HUDEP-2 (cell line): ENCODE measurements at regions not wholly inside any gene's neighbourhood (a gene's known extent, or its start where the extent isn't known, plus 50 kb on each side); places are given as distances from the start of the nearest gene placed in this dataset.

Experiments
- DNase-seq, 76 experiments: peaks; one replicate each; lab custom pipeline; 2025; ENCODE audit not compliant: unreplicated experiment in 76 of 76; lab: John Stamatoyannopoulos, UW

DNA sequence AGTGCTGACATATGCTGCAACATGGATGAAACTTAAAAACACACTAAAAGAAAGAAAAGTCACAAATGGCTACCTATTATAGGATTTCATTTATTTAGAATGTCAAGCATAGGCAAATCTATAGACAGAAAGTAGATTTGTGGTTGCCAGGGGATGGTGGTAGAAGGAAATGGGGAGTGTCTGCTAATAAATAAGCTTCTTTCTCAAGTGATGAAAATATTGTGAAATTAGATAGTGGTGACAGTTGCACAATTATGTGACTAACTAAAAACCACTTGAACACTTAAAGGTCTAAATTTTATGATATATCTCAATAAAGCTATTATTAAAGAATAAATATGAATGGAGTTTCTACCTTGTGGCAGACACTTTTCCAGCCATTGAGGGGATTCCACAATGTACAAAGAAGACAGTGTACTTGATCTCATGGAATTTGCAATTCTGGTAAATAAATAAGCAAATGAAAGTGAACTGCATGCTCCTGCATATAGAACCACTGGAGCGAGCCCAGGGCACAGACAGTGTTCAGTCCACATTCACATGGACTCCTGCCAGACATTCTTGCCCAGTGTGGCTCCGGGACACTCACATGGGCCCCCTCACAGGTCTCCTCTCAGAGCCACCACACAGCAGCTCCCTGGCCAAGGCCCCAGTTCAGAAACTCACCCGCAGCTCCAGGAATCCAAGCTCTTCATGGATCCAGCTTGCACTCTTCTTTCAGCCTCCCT lies 107.1 kb upstream of the ARID2 start:
- DNase-seq, result no peak

DNA sequence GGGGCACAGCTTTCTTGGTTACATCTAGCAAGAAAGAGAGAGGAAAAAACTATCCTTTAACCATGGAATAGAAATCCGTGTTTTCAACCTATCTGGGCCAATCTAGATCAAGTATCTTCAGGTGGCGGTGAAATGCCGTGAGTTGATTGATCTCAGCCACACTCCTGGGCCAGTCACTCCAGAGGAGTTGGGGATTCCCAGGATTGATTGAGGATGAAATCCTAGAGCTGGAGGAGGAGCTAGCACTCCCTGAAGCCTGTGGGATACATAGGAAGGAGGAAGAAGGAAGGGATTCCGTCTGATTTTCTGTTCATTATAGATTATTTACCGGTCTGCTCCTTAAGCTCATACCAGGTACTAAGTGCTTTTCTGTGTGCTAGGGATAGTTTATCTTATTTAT lies 106.3 kb upstream of the ARID2 start:
- DNase-seq, result no peak

- no peak for DNase-seq
These were observed 105.6 kb upstream of the ARID2 start for GRCh38 chr12:45623940-45624339.

DNA sequence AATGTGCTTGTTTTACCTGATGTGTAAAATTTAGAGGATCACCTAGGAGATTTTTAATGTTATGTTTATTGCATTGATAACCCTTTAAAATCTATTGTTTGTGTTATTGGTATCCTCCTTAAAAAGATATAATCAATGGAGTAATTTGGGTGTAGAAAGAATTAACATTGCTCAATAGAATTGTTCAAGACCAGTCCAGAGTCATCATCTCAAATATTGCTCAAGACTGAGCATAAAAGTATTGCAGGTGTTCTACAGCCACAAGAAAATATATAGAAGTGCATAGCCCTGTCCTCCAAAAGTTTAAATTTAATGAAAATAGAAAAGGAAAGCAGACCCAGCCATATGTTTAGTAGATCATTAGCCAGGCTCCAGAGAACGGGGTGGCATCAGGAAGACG lies 102.5 kb upstream of the ARID2 start:
- DNase-seq, result no peak

DNA sequence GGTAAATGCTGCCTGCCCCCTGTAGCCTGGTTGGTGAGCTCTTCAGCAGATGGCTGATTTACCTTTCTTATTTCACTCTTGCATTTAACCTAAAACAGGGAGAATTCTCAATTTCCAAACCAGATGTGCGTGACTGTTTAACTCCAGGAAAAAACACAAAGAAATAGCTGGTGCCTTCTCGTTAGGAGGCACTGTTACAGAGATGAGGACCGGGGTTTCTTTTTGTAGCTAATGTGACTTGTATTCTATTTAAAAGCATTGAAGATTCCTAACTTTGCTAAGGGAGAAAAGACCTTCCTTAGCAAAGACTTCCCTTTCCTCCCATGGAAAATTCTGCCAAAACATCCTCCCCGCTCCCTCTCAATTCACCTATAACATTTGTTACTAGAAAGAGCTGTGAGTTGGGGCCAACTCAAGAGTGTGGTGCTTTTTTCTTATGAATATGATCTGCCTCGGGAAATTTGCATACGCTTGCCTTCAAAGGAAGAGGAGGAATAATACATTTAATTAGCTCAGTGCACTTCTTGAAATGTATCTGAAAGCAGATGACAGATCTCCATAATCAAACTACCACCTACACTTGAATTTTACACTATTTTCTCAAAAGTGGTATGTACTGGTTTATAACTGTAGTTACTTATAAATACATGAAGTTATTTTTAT lies 102.0 kb upstream of the ARID2 start:
- no peak for DNase-seq

DNA sequence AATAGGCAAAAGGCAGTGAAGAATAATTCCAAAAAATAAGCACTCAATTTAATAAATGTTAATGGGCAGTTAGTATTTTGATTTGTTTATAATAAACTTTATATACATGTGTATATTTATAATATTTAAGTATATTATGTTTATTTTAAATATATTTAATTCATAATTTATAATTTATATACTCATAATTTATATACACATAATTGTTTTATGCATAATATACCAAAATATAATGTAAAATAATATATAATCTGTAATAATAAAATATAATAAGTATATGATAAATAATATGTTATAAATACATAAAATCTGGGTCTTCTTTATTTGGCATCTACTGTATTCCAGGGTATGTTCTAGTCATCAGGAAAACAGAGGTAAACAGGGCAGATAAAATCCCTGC lies 100.2 kb upstream of the ARID2 start:
- DNase-seq, result no peak

DNA sequence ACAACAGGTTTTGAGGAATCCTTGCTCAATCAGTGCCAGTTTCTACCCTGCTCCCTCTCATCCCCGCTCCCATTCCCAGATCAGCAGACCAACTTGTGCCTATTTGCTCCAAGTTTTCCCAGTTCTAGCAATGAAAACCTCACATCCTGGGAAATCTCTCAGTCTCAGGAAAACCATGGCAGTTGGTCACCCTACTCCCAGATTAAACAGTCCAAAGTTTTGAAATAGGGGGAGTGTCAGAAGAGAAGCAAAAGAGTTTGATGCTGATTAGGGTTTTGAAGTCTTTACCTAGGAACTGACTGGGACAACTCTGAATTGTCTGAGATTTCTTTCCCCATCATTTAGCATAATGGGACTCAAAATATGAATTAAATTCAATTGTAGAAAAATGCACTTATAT lies 95.8 kb upstream of the ARID2 start:
- DNase-seq, result no peak

GRCh38 chr12:45634273-45634917 lies 95.1 kb upstream of the ARID2 start:
- no peak for DNase-seq

- no peak for DNase-seq
These were observed 92.3 kb upstream of the ARID2 start for GRCh38 chr12:45637242-45637641.

DNA sequence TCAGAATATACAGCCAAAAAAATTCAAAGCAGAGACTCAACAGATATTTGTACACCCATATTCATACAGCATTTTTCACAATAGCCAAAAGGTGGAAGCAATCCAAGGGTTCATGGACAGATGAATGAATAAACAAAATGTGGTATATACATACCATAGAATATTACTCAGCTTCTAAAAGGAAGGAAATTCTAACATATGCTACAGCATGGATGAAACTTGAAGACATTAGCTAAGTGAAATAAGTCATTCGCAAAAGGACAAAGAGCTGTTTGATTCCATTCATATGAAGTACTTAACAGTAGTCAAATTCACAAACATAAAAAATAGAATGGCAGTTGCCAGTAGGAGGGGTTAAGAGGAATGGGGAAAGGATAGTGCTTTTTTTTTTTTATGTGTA lies 91.8 kb upstream of the ARID2 start:
- DNase-seq, result no peak

DNA sequence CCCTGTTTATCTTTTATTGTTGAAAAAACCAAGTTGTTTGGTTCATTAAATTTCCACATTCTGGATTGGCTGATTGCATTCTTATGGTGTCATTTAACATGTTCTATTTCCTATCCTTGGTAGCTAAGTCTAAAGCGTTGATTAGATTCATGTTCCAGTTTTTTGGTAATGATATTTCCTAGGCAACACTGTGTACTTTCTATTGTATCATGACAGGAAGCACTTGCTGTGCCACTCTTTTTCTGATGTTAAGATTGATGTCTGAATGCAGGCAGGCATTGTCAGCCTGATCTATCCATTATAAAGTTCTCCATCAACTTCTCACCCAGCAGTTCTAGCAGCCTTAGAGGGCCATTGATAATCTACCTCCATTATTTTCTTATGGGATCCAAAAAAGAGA lies 91.1 kb upstream of the ARID2 start:
- no peak for DNase-seq

- DNase-seq, result no peak
These were observed 85.0 kb upstream of the ARID2 start for GRCh38 chr12:45644541-45644940.

GRCh38 chr12:45646851-45647581 lies 82.5 kb upstream of the ARID2 start:
- no peak for DNase-seq

DNA sequence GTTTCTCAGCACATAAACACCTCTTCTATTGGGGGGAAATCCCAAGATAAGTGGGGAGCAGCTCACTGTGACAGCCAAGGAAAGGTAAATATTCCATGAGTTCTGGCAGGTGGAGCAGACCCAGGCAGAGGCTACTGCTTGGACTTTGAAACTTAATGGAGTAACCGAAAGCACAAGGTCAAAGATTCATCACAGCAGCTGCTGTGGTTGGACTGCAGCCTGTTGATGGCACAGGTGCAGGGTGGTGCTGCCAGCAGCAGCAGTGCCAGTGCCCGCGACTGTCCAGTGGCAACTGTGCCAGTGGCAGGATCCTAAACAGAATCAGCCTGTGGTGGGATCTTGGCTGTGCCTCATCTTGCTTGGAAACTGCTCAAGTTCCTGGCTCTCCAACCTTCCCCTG lies 81.4 kb upstream of the ARID2 start:
- DNase-seq, result no peak

DNA sequence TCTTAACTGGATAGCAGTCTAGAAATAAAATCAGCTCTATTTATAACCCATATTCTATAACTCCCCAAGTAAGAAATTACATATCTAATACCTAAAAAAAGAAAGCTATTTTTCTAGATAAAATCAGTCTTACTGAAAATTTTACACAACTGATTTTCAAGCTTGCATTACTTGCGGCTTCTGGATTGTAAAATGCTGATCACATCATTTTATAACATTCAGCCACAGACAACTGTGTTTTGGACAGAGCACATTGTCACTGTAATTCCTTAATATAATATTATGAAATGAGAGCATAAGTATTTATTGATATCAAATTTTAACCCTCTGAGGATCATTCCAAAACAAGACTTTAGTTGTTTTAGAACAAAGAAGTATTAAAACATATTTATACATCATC lies 78.5 kb upstream of the ARID2 start:
- DNase-seq, result no peak

- DNase-seq, result no peak
These were observed 75.4 kb upstream of the ARID2 start for GRCh38 chr12:45654002-45654665.

DNA sequence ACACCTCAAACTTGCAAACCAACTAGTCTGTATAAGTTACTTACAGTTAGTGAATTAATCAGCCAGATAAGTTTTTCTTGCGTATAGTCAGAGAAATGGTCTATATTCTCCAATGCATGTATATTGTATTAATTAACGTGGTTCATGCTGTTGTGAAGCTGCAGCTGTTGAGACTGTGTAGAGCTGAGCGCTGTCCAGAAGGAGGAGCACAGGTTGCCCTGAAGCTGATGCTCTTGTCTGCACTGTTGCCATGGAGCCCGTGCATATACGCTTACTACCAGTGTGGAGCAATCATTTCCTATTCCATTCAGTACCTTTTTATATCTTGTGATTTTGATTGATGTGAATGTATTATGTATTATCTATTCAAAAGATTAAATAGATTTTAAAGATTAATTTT lies 74.3 kb upstream of the ARID2 start:
- peak in 2 of 76 experiments; percentile 1 for DNase-seq

DNA sequence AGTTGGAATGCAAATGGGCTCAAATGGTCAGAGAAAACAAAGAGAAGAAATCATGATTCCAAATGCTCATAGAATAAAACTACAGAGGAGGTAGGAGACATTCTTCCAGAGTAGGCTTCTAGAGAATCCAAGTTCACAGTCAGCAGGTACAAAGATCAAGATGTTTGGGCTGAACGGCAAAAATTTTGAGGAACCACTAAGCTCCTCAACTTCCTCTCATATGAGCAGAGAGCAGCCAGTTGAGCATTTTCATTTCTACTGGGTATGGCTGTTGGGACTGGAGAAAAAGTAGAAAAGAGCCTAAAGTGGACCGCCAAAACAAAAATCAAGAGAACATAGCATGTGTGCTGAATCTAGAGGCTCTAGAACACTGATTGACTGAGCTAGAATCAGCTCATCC lies 73.8 kb upstream of the ARID2 start:
- no peak for DNase-seq

- DNase-seq, result no peak
These were observed 71.5 kb upstream of the ARID2 start for GRCh38 chr12:45658020-45658419.

DNA sequence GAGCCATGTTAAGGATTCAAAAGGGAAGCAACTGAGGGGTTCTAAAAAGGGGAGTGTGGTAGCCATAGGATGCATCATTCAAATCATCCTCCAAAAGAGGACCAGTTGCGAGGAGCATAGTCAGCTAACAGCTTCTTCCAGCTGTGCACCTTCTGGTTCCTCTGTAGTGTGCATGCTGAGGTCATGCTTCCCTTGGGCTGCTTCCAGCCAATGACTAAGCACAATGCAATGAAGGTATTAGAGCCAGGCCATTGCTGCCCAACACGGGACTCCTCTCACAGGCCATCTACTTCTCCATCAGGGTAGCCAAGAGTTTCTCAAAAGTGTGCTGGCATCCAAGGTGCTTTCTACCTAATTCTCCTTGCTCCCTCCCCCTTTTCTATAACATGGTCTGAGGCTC lies 69.2 kb upstream of the ARID2 start:
- DNase-seq, result peak in 3 of 76 experiments; percentile 1 to 4 (median 2)

DNA sequence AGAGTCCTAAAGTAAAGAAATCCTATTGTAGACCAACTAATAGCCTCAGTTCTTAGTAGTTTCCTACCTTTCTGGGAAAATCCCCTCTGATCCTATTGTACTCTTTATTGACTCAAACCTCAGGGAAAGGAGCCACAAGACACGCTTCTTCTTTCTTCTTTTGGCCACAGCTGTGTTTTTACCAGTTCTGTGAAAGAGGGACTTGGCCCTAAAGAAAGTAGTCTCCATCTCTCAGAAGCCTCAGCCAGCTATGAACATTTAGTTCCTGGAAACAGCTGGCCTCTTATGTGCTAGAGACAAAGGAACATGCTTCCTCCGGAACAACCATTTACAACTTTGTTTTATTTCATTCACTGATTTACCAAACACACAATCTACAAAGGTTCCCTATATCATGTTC lies 66.1 kb upstream of the ARID2 start:
- no peak for DNase-seq
